GM21619 (cell line): ENCODE measurements at regions not wholly inside any gene's neighbourhood (a gene's known extent, or its start where the extent isn't known, plus 50 kb on each side); places are given as distances from the start of the nearest gene placed in this dataset.
"Not testable (repeated sequence)": the region's sequence is repeated elsewhere in the genome, so short reads cannot be mapped to it uniquely, and the experiment has no call there.

ENCODE experiments used
- ATAC-seq: cut with Tn5 transposase; IDR thresholded peaks from one replicate; pipeline ENCODE4 v1.9.1; 2021; ENCODE audit not compliant: unreplicated experiment

- ATAC-seq, result no peak
These were observed 677.8 kb downstream of the TOX3 start for GRCh38 chr16:51869176-51869575.

DNA sequence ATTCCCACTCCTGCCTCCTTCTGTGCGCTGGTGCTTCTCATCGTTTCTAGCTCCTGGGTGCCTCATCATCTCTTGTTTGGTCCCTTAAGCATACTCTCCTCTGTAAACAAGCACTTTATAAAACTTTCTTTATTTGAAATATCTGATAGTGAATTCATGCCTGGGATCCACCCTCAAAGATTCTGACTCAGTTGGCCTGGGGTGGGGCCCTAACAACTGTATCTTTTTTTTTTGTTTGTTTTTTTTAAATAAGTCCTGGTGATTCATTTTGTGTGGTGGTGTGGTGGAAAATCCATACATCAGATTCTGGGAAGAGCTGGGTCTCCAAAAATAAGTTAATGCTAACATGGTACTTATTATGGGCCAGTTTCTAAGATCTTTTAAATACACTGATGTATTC, 678.3 kb downstream of the TOX3 start:
- no peak for ATAC-seq

DNA sequence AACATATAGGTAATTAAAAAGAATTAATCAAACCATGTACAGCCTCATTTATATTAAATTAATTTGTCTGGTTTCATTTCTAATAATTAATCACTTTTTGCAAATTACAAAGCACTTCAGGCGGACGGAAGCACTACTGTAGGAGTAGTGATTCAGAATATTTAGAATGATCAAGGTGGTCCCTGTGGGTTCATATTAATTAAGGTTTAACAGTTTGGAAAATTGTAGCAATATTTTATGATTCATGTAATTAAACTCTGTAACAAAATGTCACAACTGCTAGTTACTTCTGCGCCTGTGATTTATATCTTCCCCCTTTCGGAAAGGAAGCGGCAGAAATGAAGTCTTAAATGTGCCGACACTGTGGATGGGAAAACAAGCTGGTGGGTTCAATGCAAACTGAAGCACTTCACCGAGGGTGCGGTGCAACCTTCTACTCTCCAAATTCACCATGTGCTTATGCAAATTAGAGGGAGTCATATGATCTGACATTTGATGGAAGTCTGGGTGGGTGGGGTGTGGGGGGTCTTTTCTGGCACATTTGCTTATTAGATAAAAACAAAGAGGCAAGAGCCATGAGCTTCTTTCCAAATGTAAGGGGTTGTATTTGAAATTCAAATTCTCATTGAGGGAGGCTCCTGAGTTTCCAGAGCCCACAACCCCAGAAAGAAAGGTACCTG, 679.4 kb downstream of the TOX3 start:
- ATAC-seq, result no peak

DNA sequence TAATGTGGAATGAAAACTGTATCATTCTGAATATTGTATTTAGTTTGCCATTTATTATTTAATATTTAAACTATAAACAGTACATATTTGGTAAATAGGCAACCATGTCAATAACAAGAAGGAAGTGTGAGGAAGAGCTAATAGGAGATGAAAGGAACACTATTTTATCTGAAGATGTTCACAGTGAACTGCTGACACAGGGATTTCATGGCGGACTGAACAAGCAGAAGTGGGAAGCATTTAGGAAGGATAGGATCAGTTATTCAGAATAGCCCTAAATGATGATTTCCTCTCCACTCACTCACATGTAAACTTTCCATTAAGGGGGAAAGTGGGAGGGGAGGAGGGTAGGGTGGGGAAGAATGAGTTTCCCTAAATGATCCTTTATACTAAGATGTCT, 682.4 kb downstream of the TOX3 start:
- no peak for ATAC-seq

- no peak for ATAC-seq
These were observed 692.5 kb downstream of the TOX3 start for GRCh38 chr16:51854401-51854951.

DNA sequence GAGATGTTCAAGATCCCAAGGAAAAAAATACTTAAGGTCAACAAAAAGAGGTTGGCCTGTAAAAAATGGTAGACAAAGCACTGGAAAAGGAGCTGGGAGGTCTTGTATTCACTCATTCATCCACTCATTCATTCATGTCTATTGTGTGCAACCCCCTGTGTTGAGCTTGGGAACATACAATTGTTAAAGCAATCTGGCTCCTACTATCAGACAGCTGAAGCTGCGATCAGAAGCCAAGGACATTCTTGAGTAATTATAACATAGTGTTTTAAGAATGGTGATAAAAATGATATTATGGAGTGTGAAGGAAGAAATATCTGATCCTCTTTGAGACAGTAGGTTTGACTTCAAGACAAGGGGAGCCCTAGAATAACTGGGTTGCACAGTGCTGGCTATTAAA, 693.4 kb downstream of the TOX3 start:
- no peak for ATAC-seq

DNA sequence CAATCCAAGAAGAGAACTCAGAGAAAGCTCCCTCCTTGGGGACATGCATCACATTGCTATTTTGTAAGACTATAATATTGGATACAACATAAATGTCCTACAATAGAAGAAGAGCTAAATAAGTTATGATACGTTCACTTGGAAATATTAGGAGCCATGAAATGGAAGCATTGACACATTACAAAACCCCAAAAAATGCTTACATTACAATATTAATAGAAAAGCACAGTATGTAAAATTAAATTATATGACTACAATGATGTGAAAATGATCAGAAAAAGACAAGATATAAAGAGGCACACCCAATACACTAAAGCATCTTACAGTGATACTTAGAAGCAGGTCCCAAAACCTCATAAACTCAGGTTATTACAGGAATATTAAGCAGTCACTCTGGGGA, 694.1 kb downstream of the TOX3 start:
- no peak for ATAC-seq

DNA sequence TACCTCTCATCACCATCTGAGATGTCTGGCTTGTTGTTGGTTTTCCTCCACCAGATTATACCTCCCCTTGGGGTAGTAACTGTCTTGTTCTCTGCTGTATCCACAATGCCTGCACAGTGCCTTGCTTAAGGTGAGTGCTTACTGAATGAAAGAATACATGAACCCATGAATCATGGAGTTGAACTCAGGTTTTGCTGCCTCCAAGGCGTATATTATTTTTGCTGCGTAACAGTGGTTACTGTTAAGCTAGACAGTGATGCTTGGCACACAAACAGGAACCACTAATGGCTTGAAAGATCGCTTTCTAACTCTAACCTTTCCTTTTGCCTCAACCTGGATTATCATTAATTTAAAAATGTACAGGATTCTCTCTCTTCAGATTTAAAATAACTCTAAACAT, 695.8 kb downstream of the TOX3 start:
- no peak for ATAC-seq

- no peak for ATAC-seq
These were observed 697.2 kb downstream of the TOX3 start for GRCh38 chr16:51849715-51850114.

- ATAC-seq, result no peak
These were observed 694.7 kb upstream of the SALL1 start for GRCh38 chr16:51845586-51846305.

GRCh38 chr16:51839727-51840462, 688.8 kb upstream of the SALL1 start:
- no peak for ATAC-seq

- ATAC-seq, result no peak
These were observed 683.7 kb upstream of the SALL1 start for GRCh38 chr16:51834794-51835193.

- ATAC-seq, result no peak
These were observed 683.1 kb upstream of the SALL1 start for GRCh38 chr16:51834133-51834532.

DNA sequence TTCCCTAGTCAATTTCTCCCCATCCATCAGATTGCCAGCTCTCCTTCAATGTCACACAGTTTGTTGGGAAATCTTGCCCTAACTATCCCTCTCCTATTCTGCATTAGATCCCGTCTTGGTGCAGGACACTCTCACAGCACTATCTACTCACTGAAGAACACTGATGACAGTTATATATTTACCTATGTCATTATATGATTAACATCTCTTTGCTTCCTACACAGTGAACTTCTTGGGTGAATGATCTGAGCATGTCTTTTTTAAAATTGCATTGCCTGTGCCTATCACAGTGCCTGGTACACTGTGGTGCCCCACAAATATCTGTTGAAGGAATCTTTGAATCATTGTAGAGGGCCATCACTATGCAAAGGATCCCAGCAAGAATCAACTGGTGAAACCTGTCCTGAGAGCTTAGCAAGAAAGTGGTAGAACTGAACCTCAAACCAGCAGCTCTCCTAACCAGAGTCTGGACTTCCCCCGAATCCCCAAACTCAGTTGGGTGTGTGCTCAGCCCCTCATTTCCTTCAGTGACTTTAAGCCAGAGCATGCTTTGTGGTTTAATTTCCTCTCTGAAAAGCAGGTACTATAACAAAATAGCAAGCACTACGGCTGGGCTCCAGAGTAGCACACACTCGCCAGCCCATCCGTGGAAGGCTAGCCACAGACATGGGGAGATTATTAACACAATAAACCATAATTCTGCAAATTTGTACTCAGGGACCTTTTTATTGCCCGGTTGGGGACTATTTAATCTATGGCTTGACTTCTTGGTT, 680.7 kb upstream of the SALL1 start:
- no peak for ATAC-seq

DNA sequence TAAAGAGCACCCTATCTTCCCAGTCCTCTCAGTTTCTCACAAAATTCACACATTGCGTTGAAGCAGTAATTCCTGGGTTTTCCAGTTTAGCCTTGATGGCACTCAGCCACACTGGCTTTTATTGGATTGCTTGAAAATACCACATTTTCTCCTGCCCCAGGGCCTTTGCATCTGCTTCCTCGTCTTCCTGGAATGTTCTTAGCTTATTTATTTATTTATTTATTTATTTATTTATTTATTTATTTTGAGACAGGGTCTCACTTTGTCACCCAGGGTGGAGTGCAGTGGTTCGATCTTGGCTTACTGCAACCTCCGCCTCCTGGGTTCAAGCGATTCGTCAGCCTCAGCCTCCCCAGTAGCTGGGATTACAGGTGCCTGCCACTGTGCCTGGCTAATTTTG, 680.0 kb upstream of the SALL1 start:
- ATAC-seq, result not testable (repeated sequence)

GRCh38 chr16:51825779-51826178, 674.7 kb upstream of the SALL1 start:
- no peak for ATAC-seq

- no peak for ATAC-seq
These were observed 671.4 kb upstream of the SALL1 start for GRCh38 chr16:51822471-51822870.

DNA sequence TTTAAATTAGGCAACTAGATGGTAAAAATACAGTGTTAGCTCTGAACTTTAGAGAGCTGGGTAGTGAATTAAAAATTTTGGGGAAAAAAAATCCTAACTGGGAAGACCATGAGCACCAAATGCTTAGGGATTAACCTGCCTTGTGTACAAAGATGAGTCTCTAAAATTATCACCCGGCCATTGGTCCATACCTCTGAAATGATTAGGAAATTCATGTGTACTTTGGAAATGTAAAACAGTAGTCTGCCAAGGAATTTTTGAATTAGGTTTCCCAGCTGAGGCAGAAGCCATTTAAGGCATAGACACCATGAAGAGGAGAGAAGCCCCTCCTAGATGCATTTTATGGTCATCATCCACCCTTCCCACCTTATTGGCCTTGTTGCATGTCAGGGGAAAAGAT, 670.5 kb upstream of the SALL1 start:
- ATAC-seq, result no peak

DNA sequence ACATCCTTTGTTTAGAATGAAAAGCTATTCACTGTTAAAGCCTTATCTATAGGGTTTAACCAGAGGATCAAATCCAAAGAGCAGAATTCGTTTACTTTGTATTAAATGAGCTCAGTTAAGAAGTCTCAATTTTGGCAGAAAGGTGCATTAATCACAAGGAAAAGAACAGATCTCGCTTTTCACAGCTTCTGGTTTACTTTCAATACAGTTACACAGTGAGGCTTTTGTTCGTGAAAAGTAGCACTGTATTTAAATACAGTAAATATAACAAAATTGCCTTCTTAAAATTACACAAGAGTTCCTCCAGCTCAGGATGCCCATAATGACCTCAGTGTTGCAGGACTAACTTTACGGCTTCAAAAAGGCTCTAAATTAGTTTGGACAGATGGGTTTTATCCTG, 669.1 kb upstream of the SALL1 start:
- ATAC-seq, result no peak

- ATAC-seq, result no peak
These were observed 667.4 kb upstream of the SALL1 start for GRCh38 chr16:51818342-51818944.

DNA sequence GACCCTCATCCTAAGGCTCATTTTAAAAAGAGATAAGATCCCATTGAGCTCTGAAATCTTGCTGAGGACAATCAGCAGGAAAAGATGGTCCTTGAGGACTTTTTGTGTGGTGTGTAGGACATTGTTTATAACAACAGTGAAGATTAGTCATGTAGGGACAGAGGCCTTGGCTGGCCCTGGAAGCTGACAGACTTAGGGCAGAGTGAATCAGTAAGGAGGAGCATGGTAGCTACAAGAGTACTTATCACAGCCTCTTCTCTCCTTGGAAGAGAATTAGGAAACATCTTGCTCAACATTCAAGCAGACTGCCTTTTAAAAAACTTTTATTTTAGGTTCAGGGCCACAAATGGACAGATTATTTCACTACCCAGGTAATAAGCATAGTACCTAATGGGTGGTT, 665.9 kb upstream of the SALL1 start:
- no peak for ATAC-seq
